ENCODE measurements at regions not wholly inside any gene's neighbourhood (a gene's known extent, or its start where the extent isn't known, plus 50 kb on each side); places are given as distances from the start of the nearest gene placed in this dataset.

DNA sequence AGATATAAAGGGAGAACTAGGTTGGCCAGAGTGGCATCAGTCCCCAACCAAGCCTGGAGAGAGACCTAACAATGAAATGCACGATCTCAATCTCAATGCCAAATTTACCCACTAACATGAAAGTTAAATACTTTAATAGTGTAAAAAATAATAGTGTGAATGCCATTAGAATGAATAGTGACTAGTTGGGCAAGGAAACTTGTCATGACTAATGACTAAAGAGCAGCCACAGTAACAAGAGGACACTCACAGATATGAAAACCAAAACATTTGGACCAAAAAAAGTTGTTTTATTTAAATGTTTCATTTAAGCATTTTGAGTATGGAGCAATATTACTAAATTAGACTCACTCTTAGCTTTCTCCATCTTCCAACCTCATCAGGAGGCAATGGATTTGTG lies 1853.8 kb downstream of the EFNA5 start:
- DNase-seq (no peak), ATAC-seq (ENCODE audit: low FRiP score in 2 of 2) (no peak)
- Histone ChIP-seq H3K27me3 (no peaks in the 10 kb centered on the region), H3K4me1 (no peaks in the 10 kb centered on the region), H3K27ac (no peak overlapping the region), H3K9me3 (no peaks in the 10 kb centered on the region), H3K4me3 (no peak overlapping the region), H3K36me3 (no peaks in the 10 kb centered on the region)
- no peak for TF ChIP-seq POLR2AphosphoS5 (IDR thresholded peaks at IDR 0.05)
- TF ChIP-seq, protein P1, sequence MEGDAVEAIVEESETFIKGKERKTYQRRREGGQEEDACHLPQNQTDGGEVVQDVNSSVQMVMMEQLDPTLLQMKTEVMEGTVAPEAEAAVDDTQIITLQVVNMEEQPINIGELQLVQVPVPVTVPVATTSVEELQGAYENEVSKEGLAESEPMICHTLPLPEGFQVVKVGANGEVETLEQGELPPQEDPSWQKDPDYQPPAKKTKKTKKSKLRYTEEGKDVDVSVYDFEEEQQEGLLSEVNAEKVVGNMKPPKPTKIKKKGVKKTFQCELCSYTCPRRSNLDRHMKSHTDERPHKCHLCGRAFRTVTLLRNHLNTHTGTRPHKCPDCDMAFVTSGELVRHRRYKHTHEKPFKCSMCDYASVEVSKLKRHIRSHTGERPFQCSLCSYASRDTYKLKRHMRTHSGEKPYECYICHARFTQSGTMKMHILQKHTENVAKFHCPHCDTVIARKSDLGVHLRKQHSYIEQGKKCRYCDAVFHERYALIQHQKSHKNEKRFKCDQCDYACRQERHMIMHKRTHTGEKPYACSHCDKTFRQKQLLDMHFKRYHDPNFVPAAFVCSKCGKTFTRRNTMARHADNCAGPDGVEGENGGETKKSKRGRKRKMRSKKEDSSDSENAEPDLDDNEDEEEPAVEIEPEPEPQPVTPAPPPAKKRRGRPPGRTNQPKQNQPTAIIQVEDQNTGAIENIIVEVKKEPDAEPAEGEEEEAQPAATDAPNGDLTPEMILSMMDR (IDR thresholded peaks at IDR 0.05): no peak
- TF ChIP-seq EP300 (IDR thresholded peaks at IDR 0.05): no peak
- TF ChIP-seq POLR2A (IDR thresholded peaks at IDR 0.05): no peak
- WGBS, 2 donors: 86 to 95% methylated on average over 1 of the region's 1 CpG

DNA sequence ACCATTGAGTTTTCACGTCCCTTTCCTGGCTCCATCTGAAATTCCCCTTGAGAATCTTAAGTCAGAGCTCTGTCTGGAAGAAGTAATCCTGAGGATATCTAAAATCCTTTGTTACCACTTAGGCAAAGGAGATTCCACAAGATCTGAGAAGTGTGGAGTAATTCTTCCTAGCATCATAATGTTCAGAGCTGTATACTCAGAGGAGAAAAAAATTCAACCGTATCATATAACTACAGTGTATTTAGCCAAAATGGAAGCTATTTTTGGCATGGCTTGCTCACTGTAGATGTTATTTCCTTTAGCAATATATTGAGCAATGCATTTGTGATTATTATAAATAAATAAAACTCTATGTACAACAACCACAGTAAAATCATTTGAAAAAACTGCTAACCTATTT lies 1858.4 kb downstream of the EFNA5 start:
- TF ChIP-seq, protein P1 (IDR thresholded peaks at IDR 0.05): no peak
- no peak for TF ChIP-seq POLR2A (IDR thresholded peaks at IDR 0.05)
- no peak for TF ChIP-seq EP300 (IDR thresholded peaks at IDR 0.05)
- no peak for TF ChIP-seq POLR2AphosphoS5 (IDR thresholded peaks at IDR 0.05)
- Histone ChIP-seq H3K4me1 (no peaks in the 10 kb centered on the region), H3K27ac (no peak overlapping the region), H3K27me3 (no peaks in the 10 kb centered on the region), H3K9me3 (no peaks in the 10 kb centered on the region), H3K4me3 (no peak overlapping the region), H3K36me3 (no peaks in the 10 kb centered on the region)
- WGBS, 2 donors: 73 to 82% methylated on average over 2 of the region's 2 CpGs
- no peak for ATAC-seq (ENCODE audit: low FRiP score in 2 of 2)
- no peak for DNase-seq

DNA sequence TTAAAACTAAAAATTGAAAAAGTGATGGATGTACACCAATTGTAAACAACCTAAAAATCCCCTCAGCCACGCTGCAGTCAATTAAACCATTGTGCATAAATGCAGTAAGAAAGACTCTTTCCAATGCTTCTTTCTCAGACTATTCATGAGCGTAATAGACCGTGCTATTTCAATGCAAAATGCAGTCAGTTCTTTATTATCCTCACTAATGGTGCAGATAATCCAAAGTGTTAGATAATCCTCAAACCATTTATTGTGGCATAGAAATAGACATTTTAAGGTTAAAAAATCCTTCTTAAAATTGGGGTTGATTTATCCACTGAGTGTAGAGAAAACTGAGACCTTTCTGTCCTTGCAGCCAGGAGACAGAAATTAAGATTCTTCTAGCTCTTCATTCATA lies 1862.8 kb downstream of the EFNA5 start:
- no peaks in the 10 kb centered on the region for H3K9me3 ChIP-seq
- H3K4me3 ChIP-seq: no peak overlapping the region
- no peak overlapping the region for H3K27ac ChIP-seq
- no peaks in the 10 kb centered on the region for H3K4me1 ChIP-seq
- H3K36me3 ChIP-seq: no peaks in the 10 kb centered on the region
- DNase-seq: no peak
- ATAC-seq (ENCODE audit: low FRiP score in 2 of 2): no peak
- TF ChIP-seq, protein P1 (IDR thresholded peaks at IDR 0.05): no peak
- TF ChIP-seq EP300 (IDR thresholded peaks at IDR 0.05) (no peak), POLR2AphosphoS5 (IDR thresholded peaks at IDR 0.05) (no peak), POLR2A (IDR thresholded peaks at IDR 0.05) (no peak)
- whole genome bisulfite sequencing, 2 donors: 84 to 88% methylated on average over 3 of the region's 3 CpGs
- no peaks in the 10 kb centered on the region for H3K27me3 ChIP-seq

DNA sequence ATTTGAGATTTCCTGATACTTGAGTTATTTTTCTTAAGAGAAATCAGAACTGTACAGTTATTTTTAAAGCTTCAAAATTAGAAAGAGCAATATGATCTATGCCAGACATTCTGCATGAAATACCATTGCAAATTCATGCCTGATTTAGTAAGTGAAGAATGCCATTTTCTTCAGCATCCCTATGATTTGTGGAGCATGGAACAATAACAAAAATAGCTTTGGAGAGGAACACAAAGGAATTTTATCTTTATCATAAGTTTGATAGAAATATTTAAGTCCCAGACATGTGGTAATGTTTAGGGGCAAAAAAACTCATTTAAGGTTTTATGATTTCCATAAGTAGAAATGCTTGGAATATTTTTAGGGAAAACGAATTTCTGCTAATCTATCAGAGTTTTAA lies 1863.4 kb downstream of the EFNA5 start:
- no peak overlapping the region for H3K4me3 ChIP-seq
- H3K27me3 ChIP-seq: no peaks in the 10 kb centered on the region
- H3K4me1 ChIP-seq: no peaks in the 10 kb centered on the region
- no peaks in the 10 kb centered on the region for H3K9me3 ChIP-seq
- DNase-seq (no peak), ATAC-seq (ENCODE audit: low FRiP score in 2 of 2) (no peak)
- no peaks in the 10 kb centered on the region for H3K36me3 ChIP-seq
- WGBS, 2 donors: 36 to 43% methylated on average over 1 of the region's 1 CpG
- no peak overlapping the region for H3K27ac ChIP-seq
- TF ChIP-seq EP300 (IDR thresholded peaks at IDR 0.05) (no peak), POLR2A (IDR thresholded peaks at IDR 0.05) (no peak), POLR2AphosphoS5 (IDR thresholded peaks at IDR 0.05) (no peak)
- TF ChIP-seq, protein P1 (IDR thresholded peaks at IDR 0.05): no peak

DNA sequence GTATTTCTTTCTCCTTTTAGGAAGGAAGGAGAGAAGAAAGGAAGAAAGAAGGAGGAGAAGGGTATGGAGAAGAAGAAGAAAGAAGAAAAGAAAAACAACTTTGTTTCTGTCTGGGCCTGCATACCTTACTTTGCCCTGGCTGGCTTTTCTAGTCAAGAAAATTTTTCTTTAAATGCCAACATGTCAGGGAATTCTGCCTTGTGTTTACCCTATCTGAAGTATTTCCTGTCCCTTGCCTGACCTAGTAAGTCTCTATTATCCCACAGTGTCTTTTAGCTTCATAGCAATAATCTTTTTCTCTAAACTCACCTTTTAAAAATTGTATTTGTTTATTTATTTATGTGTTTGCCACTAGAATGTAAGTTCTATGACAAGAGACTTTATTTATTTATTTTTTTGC lies 1864.1 kb downstream of the EFNA5 start:
- Histone ChIP-seq H3K4me1 (no peaks in the 10 kb centered on the region), H3K27ac (no peak overlapping the region), H3K27me3 (no peaks in the 10 kb centered on the region), H3K36me3 (no peaks in the 10 kb centered on the region), H3K4me3 (no peak overlapping the region), H3K9me3 (no peaks in the 10 kb centered on the region)
- no peak for ATAC-seq (ENCODE audit: low FRiP score in 2 of 2)
- DNase-seq: no peak
- TF ChIP-seq POLR2A (IDR thresholded peaks at IDR 0.05) (no peak), EP300 (IDR thresholded peaks at IDR 0.05) (no peak), POLR2AphosphoS5 (IDR thresholded peaks at IDR 0.05) (no peak)
- TF ChIP-seq, protein P1 (IDR thresholded peaks at IDR 0.05): no peak
